Peyer's patch (tissue), 4 donors: ENCODE measurements at regions not wholly inside any gene's neighbourhood (a gene's known extent, or its start where the extent isn't known, plus 50 kb on each side); places are given as distances from the start of the nearest gene placed in this dataset.

ENCODE experiments used
- CTCF ChIP-seq, 6 experiments: fragments of 450-650 bp in 4 of 6; fragments of 200-600 bp in 2 of 6; sonication (generic) in 1 of 6; IDR thresholded peaks; one replicate each; pipeline ENCODE4 v1.5.1; 2017 to 2019; ENCODE audit warnings: antibody characterized with exemption in 6 of 6, mild to moderate bottlenecking in 3 of 6, moderate library complexity in 1 of 6
- POLR2A ChIP-seq, 2 donors: fragments of 450-650 bp; IDR thresholded peaks; one replicate each; pipeline ENCODE4 v1.5.1; 2017; ENCODE audit warnings: antibody characterized with exemption in 2 of 2, mild to moderate bottlenecking in 2 of 2, moderate library complexity in 2 of 2

GRCh38 chr4:164039482-164039881, 545.0 kb downstream of the TMA16 start:
- no peak for TF ChIP-seq POLR2A (IDR thresholded peaks at IDR 0.05)
- no peak for TF ChIP-seq CTCF (IDR thresholded peaks at IDR 0.05)
